GM12865 (cell line): ENCODE measurements at regions not wholly inside any gene's neighbourhood (a gene's known extent, or its start where the extent isn't known, plus 50 kb on each side); places are given as distances from the start of the nearest gene placed in this dataset.

Experiments
- DNase-seq: peaks from one replicate; pipeline ENCODE4 v3.0.0; 2010; ENCODE audit warnings: low read depth
- H3K4me3 ChIP-seq: 2 replicates; pipeline ENCODE4 v1.5.1; 2011; ENCODE audit warnings: mild to moderate bottlenecking, low read depth, low read length, control low read depth
- TF ChIP-seq, protein P1 (sequence below): IDR thresholded peaks from 2 replicates; pipeline ENCODE4 v1.5.1; 2011; ENCODE audit warnings: low read length, control low read depth, low read depth, inconsistent platforms; ENCODE audit not compliant: insufficient read depth; ENCODE audit errors: missing control alignments

DNA sequence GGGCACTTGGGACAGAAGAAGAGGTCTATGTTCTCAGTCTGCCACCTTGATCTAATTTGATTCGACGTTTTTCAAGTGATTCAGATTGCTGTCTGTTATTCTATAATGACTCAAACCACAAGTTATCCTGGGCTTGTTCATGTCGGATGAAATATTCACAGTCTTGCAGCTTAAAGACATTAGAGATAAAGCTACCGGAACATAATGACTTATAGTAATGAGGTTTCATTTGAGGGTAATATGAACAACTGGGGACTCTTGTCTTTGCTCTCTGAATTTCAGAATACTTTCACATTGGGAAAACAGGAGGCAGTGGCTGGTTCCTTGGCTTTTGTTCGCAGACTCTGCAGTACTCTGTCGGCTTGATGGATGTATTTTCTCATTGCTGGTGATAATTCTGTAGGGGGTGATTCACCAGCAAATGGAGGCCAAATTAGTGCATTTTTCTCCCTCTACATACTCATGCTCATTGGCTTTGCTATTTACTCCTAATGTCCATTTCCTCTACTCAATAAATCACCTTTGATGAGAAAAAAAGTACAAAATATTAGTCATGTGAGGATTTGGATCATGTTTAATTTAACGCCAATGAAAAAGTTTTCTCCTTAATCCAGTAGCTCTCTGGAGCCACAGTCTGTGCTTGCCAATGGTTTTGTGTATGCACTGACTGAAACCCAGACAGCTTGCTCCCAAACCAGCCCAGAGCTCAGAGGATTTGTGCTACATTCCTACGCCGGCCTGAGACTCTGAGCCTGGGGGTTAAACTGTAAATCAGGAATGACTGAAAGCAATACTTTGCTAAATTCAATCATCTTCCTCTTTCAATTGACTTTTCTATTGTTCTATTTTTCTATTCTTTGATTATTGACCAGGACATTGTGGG, 154.7 kb upstream of the ANKH start:
- no peak overlapping the region for H3K4me3 ChIP-seq
- no peak for DNase-seq
- TF ChIP-seq, protein P1, sequence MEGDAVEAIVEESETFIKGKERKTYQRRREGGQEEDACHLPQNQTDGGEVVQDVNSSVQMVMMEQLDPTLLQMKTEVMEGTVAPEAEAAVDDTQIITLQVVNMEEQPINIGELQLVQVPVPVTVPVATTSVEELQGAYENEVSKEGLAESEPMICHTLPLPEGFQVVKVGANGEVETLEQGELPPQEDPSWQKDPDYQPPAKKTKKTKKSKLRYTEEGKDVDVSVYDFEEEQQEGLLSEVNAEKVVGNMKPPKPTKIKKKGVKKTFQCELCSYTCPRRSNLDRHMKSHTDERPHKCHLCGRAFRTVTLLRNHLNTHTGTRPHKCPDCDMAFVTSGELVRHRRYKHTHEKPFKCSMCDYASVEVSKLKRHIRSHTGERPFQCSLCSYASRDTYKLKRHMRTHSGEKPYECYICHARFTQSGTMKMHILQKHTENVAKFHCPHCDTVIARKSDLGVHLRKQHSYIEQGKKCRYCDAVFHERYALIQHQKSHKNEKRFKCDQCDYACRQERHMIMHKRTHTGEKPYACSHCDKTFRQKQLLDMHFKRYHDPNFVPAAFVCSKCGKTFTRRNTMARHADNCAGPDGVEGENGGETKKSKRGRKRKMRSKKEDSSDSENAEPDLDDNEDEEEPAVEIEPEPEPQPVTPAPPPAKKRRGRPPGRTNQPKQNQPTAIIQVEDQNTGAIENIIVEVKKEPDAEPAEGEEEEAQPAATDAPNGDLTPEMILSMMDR = no peak

DNA sequence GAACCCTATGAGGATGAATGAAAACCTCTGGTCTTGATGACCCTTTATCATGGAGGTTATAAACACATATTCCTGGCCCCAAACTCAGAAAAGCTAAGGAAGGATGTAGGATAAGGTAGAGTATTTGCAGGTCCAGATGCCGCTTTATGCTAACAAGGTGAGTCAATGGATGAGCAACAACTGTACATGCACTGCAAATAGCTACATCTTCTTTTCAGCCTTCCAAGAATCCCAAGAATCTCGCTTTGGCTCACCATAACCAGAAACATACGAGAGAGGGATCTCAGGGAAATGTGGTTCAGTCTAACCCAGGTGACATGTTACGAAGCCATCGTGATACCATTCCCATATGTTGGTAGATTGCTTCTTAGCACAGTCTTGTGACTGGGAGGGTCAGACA, 152.3 kb upstream of the ANKH start:
- TF ChIP-seq, protein P1 = no peak
- no peak for DNase-seq
- no peak overlapping the region for H3K4me3 ChIP-seq

- DNase-seq = no peak
- H3K4me3 ChIP-seq = no peak overlapping the region
- TF ChIP-seq, protein P1 = no peak
Observed at GRCh38 chr5:15023266-15023665, 151.7 kb upstream of the ANKH start.

DNA sequence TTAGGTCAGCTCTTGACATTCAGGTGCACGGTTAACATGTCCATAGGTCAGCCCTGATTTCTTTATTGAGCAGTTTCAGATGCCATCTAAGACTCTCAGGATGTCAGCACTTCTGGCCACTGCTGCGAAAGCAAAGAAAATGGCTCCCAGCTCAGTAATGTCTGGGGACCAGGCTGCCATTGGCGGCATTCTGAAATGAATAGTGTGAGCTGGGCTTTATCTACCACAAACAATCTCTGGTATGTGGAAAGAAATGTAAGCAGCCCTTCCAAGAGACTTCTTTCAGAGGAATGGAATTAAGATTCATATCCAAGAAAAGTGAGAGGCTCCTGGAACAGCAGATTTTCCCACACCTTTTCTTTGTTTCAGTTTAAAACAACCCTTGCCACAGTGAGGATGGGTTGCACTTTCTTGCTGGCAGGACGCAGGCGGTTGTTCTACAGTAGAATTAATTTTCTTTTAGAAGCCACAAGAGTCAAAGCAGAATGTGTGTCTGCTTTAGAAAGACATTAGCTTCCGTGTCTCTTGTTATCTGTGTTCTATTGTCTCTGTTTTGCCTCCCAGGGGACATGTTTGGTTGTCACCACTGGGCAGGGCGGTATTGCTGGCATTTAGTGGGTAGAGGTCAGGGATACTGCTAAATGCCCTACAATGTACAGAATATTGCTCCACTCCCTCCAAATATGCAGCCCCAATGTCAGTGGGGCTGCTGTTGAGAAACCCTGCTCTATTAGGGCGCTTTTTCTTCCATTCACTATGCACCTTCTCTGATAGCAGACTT, 149.9 kb upstream of the ANKH start:
- H3K4me3 ChIP-seq = no peak overlapping the region
- TF ChIP-seq, protein P1 = no peak
- no peak for DNase-seq

- no peak for DNase-seq
- TF ChIP-seq, protein P1 = no peak
- H3K4me3 ChIP-seq = no peak overlapping the region
Observed at GRCh38 chr5:15020736-15021135, 149.2 kb upstream of the ANKH start.

GRCh38 chr5:15014809-15015208, 143.2 kb upstream of the ANKH start:
- TF ChIP-seq, protein P1 = no peak
- H3K4me3 ChIP-seq = no peak overlapping the region
- no peak for DNase-seq
